GM23338 (cell line): ENCODE measurements at regions not wholly inside any gene's neighbourhood (a gene's known extent, or its start where the extent isn't known, plus 50 kb on each side); places are given as distances from the start of the nearest gene placed in this dataset.

Experiments
- CREB1 ChIP-seq: fragments of 250-450 bp; sonication (Bioruptor Pico); IDR thresholded peaks from 2 replicates; pipeline ENCODE4 v1.5.0; 2020; ENCODE audit warnings: low read depth, mild to moderate bottlenecking, moderate library complexity
- EZH2 ChIP-seq: fragments of 200-600 bp; sonication (generic); IDR thresholded peaks from one replicate; pipeline ENCODE4 v1.8.0; 2017; ENCODE audit warnings: antibody characterized with exemption, mild to moderate bottlenecking, low read depth; ENCODE audit not compliant: unreplicated experiment
- JUNB ChIP-seq: IDR thresholded peaks from one replicate; pipeline ENCODE4 v1.6.1; 2016; ENCODE audit warnings: antibody characterized with exemption; ENCODE audit not compliant: unreplicated experiment
- POLR2AphosphoS5 ChIP-seq: IDR thresholded peaks from 2 replicates; pipeline ENCODE4 v1.6.1; 2016; ENCODE audit warnings: antibody characterized with exemption, low read depth
- TF ChIP-seq, protein P1 (sequence below): IDR thresholded peaks from 2 replicates; pipeline ENCODE4 v1.6.1; 2016; ENCODE audit warnings: antibody characterized with exemption
- TF ChIP-seq, protein P2 (sequence below), 2 experiments: fragments of 200-600 bp in 1 of 2; sonication (generic) in 1 of 2; conservative IDR thresholded peaks; 2 replicates each; pipeline versions ENCODE4 v1.5.1 to v1.6.1; 2016 to 2017; ENCODE audit warnings: antibody characterized with exemption in 2 of 2, low read depth in 2 of 2, mild to moderate bottlenecking in 2 of 2, moderate library complexity in 1 of 2
- TF ChIP-seq, protein P3 (sequence below): IDR thresholded peaks from one replicate; pipeline ENCODE4 v1.6.1; 2018; ENCODE audit warnings: antibody characterized with exemption; ENCODE audit not compliant: unreplicated experiment

DNA sequence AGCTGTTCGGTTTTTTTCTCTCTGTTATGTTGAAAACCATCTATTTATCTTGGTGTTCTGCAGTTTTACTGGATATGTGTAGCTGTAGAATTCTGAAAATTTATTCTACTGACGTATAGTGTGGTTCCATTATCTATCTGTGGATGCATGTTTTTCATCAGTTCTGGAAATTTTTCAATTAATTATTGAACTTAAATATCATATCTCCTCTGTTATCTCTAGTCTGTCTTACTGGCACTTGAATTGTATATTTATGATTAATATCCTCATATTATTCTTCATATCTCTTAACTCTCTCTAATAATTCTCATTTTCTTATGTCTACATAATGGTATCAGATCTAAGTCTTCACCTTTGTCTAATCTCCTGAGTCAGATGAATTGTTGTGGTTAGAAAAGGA, 501.7 kb downstream of the STK39 start:
- TF ChIP-seq, protein P1, sequence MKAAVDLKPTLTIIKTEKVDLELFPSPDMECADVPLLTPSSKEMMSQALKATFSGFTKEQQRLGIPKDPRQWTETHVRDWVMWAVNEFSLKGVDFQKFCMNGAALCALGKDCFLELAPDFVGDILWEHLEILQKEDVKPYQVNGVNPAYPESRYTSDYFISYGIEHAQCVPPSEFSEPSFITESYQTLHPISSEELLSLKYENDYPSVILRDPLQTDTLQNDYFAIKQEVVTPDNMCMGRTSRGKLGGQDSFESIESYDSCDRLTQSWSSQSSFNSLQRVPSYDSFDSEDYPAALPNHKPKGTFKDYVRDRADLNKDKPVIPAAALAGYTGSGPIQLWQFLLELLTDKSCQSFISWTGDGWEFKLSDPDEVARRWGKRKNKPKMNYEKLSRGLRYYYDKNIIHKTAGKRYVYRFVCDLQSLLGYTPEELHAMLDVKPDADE, result no peak
- TF ChIP-seq, protein P2, sequence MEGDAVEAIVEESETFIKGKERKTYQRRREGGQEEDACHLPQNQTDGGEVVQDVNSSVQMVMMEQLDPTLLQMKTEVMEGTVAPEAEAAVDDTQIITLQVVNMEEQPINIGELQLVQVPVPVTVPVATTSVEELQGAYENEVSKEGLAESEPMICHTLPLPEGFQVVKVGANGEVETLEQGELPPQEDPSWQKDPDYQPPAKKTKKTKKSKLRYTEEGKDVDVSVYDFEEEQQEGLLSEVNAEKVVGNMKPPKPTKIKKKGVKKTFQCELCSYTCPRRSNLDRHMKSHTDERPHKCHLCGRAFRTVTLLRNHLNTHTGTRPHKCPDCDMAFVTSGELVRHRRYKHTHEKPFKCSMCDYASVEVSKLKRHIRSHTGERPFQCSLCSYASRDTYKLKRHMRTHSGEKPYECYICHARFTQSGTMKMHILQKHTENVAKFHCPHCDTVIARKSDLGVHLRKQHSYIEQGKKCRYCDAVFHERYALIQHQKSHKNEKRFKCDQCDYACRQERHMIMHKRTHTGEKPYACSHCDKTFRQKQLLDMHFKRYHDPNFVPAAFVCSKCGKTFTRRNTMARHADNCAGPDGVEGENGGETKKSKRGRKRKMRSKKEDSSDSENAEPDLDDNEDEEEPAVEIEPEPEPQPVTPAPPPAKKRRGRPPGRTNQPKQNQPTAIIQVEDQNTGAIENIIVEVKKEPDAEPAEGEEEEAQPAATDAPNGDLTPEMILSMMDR (conservative IDR thresholded peaks at IDR 0.05; ENCODE audit: low read depth in 2 of 2), result no peak
- TF ChIP-seq POLR2AphosphoS5, result no peak
- no peak for TF ChIP-seq JUNB
- no peak for TF ChIP-seq EZH2
- TF ChIP-seq CREB1, result no peak
- TF ChIP-seq, protein P3, sequence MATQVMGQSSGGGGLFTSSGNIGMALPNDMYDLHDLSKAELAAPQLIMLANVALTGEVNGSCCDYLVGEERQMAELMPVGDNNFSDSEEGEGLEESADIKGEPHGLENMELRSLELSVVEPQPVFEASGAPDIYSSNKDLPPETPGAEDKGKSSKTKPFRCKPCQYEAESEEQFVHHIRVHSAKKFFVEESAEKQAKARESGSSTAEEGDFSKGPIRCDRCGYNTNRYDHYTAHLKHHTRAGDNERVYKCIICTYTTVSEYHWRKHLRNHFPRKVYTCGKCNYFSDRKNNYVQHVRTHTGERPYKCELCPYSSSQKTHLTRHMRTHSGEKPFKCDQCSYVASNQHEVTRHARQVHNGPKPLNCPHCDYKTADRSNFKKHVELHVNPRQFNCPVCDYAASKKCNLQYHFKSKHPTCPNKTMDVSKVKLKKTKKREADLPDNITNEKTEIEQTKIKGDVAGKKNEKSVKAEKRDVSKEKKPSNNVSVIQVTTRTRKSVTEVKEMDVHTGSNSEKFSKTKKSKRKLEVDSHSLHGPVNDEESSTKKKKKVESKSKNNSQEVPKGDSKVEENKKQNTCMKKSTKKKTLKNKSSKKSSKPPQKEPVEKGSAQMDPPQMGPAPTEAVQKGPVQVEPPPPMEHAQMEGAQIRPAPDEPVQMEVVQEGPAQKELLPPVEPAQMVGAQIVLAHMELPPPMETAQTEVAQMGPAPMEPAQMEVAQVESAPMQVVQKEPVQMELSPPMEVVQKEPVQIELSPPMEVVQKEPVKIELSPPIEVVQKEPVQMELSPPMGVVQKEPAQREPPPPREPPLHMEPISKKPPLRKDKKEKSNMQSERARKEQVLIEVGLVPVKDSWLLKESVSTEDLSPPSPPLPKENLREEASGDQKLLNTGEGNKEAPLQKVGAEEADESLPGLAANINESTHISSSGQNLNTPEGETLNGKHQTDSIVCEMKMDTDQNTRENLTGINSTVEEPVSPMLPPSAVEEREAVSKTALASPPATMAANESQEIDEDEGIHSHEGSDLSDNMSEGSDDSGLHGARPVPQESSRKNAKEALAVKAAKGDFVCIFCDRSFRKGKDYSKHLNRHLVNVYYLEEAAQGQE, result no peak
